HUDEP-2 (cell line): ENCODE measurements at regions not wholly inside any gene's neighbourhood (a gene's known extent, or its start where the extent isn't known, plus 50 kb on each side); places are given as distances from the start of the nearest gene placed in this dataset.

Experiments used
- DNase-seq, 76 experiments: peaks; one replicate each; lab custom pipeline; 2025; ENCODE audit not compliant: unreplicated experiment in 76 of 76; lab: John Stamatoyannopoulos, UW

- peak in 2 of 76 experiments; percentile 14 to 26 for DNase-seq
Measured at GRCh38 chr2:42890791-42891355, 98.5 kb upstream of the HAAO start.

GRCh38 chr2:42888321-42889245 lies 96.2 kb upstream of the HAAO start:
- DNase-seq, result no peak

- DNase-seq, result peak in 1 of 76 experiments; percentile 13
Measured at GRCh38 chr2:42886921-42887320, 94.5 kb upstream of the HAAO start.

- DNase-seq, result no peak
Measured at GRCh38 chr2:42882756-42883155, 90.4 kb upstream of the HAAO start.

- DNase-seq, result no peak
Measured at GRCh38 chr2:42881732-42882131, 89.3 kb upstream of the HAAO start.

- no peak for DNase-seq
Measured at GRCh38 chr2:42880738-42881690, 88.6 kb upstream of the HAAO start.

GRCh38 chr2:42879913-42880737 lies 87.7 kb upstream of the HAAO start:
- DNase-seq, result no peak

- DNase-seq, result no peak
Measured at GRCh38 chr2:42879121-42879705, 86.8 kb upstream of the HAAO start.

GRCh38 chr2:42878581-42878980 lies 86.2 kb upstream of the HAAO start:
- DNase-seq, result no peak

GRCh38 chr2:42877936-42878335 lies 85.6 kb upstream of the HAAO start:
- DNase-seq, result no peak

GRCh38 chr2:42877511-42877910 lies 85.1 kb upstream of the HAAO start:
- no peak for DNase-seq

GRCh38 chr2:42876326-42876751 lies 84.0 kb upstream of the HAAO start:
- no peak for DNase-seq

- no peak for DNase-seq
Measured at GRCh38 chr2:42875880-42876279, 83.5 kb upstream of the HAAO start.

GRCh38 chr2:42874949-42875801 lies 82.8 kb upstream of the HAAO start:
- no peak for DNase-seq

GRCh38 chr2:42872721-42873120 lies 80.3 kb upstream of the HAAO start:
- no peak for DNase-seq

- no peak for DNase-seq
Measured at GRCh38 chr2:42871372-42871771, 79.0 kb upstream of the HAAO start.

- DNase-seq, result no peak
Measured at GRCh38 chr2:42868874-42869273, 76.5 kb upstream of the HAAO start.

- no peak for DNase-seq
Measured at GRCh38 chr2:42868096-42868495, 75.7 kb upstream of the HAAO start.
